PC-9 (cell line): ENCODE measurements at regions not wholly inside any gene's neighbourhood (a gene's known extent, or its start where the extent isn't known, plus 50 kb on each side); places are given as distances from the start of the nearest gene placed in this dataset.

Experiments used
- CTCF ChIP-seq: fragments of 200-600 bp; sonication (generic); conservative IDR thresholded peaks from 2 replicates; pipeline ENCODE4 v1.6.1; 2017; ENCODE audit warnings: mixed run types, antibody characterized with exemption, mild to moderate bottlenecking, moderate library complexity
- EZH2 ChIP-seq: fragments of 200-600 bp; sonication (generic); IDR thresholded peaks from 2 replicates; pipeline ENCODE4 v1.8.0; 2017; ENCODE audit warnings: antibody characterized with exemption, low read depth

DNA sequence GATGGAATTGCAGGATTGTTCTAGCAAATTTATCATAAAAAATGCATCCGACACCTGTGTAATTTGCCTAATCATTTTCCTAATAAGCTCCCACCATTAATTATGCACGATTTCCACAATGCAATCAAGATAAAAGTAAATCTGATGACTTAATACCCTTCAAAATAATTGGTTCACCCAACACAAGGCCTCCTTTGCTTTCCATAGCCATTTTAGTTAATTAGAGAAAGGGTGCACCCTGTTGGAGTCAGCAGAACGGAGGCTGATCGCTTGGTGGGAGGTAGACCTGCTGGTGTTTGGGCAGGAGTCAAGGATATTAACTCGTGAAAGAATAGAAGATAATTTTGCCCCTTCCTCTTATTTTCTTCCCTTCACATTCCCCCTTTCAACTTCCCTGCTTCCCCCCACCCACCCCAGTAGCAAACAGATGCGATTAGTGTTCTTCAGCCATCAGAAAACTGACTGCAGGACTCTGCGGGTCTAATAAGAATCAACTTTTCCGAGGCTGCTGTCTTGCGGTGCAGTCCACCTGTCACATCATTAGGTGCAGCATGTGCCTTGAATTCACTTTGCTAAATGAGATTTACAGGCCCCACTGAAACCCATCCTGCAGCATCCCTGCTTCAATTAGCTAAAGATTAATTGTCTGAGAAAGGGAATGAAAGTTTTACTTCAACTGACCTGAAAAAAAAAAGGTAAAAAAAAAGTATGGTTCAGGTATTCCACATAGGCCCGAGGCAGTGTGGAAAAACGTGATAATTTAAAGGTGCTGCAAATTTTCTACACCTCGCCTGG is 553.7 kb upstream of the LMO3 start:
- TF ChIP-seq CTCF (no peak), EZH2 (no peak)
